ENCODE measurements at regions not wholly inside any gene's neighbourhood (a gene's known extent, or its start where the extent isn't known, plus 50 kb on each side); places are given as distances from the start of the nearest gene placed in this dataset.

GRCh38 chr9:86822006-86822801 is 125.1 kb downstream of the GAS1 start:
- no peak for TF ChIP-seq CTCF (IDR thresholded peaks at IDR 0.05)
- TF ChIP-seq POLR2A (IDR thresholded peaks at IDR 0.05): no peak
